SK-N-SH treated with all-trans-retinoic acid at 6 μM for 48 hours (cell line): ENCODE measurements at regions not wholly inside any gene's neighbourhood (a gene's known extent, or its start where the extent isn't known, plus 50 kb on each side); places are given as distances from the start of the nearest gene placed in this dataset.

Experiments
- BACH2 ChIP-seq: fragments of 250-450 bp; sonication (Bioruptor Pico); IDR thresholded peaks from 2 replicates; pipeline ENCODE4 v1.9.0; 2021; ENCODE audit warnings: mild to moderate bottlenecking, borderline replicate concordance
- GLIS3 ChIP-seq: fragments of 250-450 bp; sonication (Bioruptor Pico); IDR thresholded peaks from 2 replicates; pipeline ENCODE4 v1.5.0; 2020; ENCODE audit warnings: mild to moderate bottlenecking, moderate library complexity
- PATZ1 ChIP-seq: fragments of 250-450 bp; sonication (Bioruptor Pico); IDR thresholded peaks from 2 replicates; pipeline ENCODE4 v1.8.0; 2020; ENCODE audit warnings: mild to moderate bottlenecking, moderate library complexity, borderline replicate concordance
- RARB ChIP-seq: fragments of 250-450 bp; sonication (Bioruptor Pico); IDR thresholded peaks from 2 replicates; pipeline ENCODE4 v1.8.0; 2021; ENCODE audit warnings: mild to moderate bottlenecking, moderate library complexity
- TOX ChIP-seq: fragments of 250-450 bp; sonication (Bioruptor Pico); IDR thresholded peaks from 2 replicates; pipeline ENCODE4 v1.8.0; 2021; ENCODE audit warnings: mild to moderate bottlenecking, moderate library complexity, borderline replicate concordance
- ZNF70 ChIP-seq: fragments of 450-650 bp; formaldehyde crosslinking; IDR thresholded peaks from 2 replicates; pipeline ENCODE4 v1.5.0; 2020; ENCODE audit warnings: mild to moderate bottlenecking, moderate library complexity
- ZNF8 ChIP-seq: fragments of 450-650 bp; formaldehyde crosslinking; IDR thresholded peaks from 2 replicates; pipeline ENCODE4 v1.5.0; 2020; ENCODE audit warnings: mild to moderate bottlenecking, moderate library complexity

GRCh38 chr6:56875961-56876360, 78.9 kb upstream of the BEND6 start:
- no peak for TF ChIP-seq BACH2
- no peak for TF ChIP-seq PATZ1 (CRISPR knock-in tag)
- TF ChIP-seq GLIS3: no peak
- TF ChIP-seq ZNF70: no peak
- TF ChIP-seq ZNF8: no peak
- TF ChIP-seq TOX: no peak
- TF ChIP-seq RARB (CRISPR knock-in tag): no peak
